ENCODE measurements at regions not wholly inside any gene's neighbourhood (a gene's known extent, or its start where the extent isn't known, plus 50 kb on each side); places are given as distances from the start of the nearest gene placed in this dataset.

DNA sequence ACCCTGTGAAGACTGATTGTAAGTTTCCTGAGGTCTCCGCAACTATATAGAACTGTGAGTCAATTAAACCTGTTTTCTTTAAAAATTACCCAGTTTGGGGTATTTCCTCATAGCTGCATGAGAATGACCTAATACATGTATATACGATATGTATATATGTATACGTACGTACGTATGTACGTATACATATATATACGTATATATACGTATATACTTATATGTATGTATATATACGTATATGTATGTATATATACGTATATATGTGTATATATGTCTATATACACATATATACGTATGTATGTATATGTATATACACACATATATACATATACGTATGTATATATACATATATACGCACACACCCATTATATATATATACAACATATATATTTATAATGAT is 1153.0 kb upstream of the CDH18 start:
- no peaks in the 10 kb centered on the region for H3K4me1 Mint-ChIP-seq (ENCODE audit: low read depth)
- H3K9me3 Mint-ChIP-seq, result peaks cover 12% of the 10 kb centered on the region
- H3K27me3 Mint-ChIP-seq (ENCODE audit: low read depth), result no peaks in the 10 kb centered on the region
- H3K4me3 Mint-ChIP-seq, result no peak overlapping the region
- no peak overlapping the region for H3K27ac Mint-ChIP-seq
- no peaks in the 10 kb centered on the region for H3K36me3 Mint-ChIP-seq (ENCODE audit: low read depth)
- DNase-seq (ENCODE audit: low spot score), result no peak

DNA sequence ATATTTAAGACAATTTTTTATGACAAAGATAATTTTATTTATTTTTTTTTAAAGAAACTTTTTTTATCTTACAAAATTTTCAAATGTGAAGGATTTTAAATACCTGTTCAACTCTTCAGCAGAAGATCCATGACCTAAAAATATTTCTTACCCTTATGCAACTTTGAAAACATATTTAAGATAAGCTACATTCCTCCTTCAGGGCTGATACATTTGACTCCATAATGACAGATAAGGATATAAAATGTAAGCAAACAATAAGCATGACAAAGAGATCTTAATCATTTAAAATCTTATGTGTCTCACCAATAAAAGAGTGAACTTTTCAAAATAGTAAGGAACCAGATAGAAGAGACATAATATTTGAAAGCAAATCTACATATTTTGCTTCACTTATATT is 1138.2 kb upstream of the CDH18 start:
- Mint-ChIP-seq H3K4me3 (no peak overlapping the region), H3K4me1 (ENCODE audit: low read depth) (no peaks in the 10 kb centered on the region), H3K27me3 (ENCODE audit: low read depth) (no peaks in the 10 kb centered on the region), H3K27ac (no peak overlapping the region), H3K9me3 (peaks cover 33% of the 10 kb centered on the region), H3K36me3 (ENCODE audit: low read depth) (no peaks in the 10 kb centered on the region)
- DNase-seq (ENCODE audit: low spot score), result no peak

DNA sequence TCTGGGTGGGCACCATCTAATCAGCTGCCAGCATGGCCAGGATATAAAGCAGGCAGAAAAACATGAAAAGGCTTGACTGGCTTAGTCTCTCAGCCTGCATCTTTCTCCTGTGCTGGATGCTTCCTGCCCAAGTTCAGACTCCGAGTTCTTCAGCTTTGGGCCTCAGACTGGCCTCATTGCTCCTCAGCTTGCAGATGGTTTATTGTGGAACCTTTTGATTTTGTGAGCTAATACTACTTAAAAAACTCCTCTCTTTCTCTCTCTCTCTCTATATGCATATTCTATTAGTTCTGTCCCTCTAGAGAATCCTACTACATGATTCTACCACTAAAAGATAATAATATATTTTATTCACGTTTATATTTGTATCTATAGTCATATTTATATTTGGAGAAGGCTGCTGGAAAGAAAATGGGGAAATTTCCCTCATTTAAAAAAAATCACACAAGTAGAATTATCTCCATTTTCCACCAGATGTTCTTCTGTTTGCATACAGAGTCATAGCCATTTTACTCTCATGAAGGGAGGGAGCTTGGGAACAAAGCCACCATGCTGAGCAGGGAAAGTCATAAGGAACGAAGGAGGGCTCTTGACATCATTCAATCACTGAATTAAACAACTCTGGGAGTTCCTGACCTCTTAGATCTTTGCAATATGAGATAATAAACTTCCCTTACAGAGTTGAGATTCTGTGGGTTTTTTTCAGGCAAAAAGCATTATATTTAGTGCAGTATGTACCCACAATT is 1137.4 kb upstream of the CDH18 start:
- H3K36me3 Mint-ChIP-seq (ENCODE audit: low read depth), result no peaks in the 10 kb centered on the region
- no peak overlapping the region for H3K4me3 Mint-ChIP-seq
- peaks cover 34% of the 10 kb centered on the region for H3K9me3 Mint-ChIP-seq
- H3K27ac Mint-ChIP-seq, result no peak overlapping the region
- no peak for DNase-seq (ENCODE audit: low spot score)
- no peaks in the 10 kb centered on the region for H3K27me3 Mint-ChIP-seq (ENCODE audit: low read depth)
- H3K4me1 Mint-ChIP-seq (ENCODE audit: low read depth), result no peaks in the 10 kb centered on the region

DNA sequence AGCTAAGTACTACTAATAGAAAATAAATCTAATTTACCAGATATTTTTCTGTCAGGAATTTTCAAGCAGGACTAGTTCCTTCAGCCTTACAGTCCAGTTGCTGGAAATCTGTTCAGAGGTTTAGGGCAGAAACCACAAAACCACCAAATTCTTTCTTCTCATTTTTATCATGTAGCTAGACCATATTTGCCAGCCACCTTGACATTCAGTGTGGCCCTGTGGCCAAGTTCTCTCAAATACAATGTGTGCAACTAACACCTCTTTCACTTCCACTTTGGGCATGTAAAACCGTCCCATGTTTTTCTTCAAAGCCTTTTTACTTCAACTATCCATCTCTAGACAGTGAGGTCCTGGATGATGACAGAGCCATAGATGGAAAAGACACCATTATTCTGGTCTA is 1133.2 kb upstream of the CDH18 start:
- Mint-ChIP-seq H3K4me3 (no peak overlapping the region), H3K36me3 (ENCODE audit: low read depth) (no peaks in the 10 kb centered on the region), H3K27me3 (ENCODE audit: low read depth) (no peaks in the 10 kb centered on the region), H3K9me3 (peaks cover 44% of the 10 kb centered on the region), H3K4me1 (ENCODE audit: low read depth) (no peaks in the 10 kb centered on the region), H3K27ac (no peak overlapping the region)
- no peak for DNase-seq (ENCODE audit: low spot score)

DNA sequence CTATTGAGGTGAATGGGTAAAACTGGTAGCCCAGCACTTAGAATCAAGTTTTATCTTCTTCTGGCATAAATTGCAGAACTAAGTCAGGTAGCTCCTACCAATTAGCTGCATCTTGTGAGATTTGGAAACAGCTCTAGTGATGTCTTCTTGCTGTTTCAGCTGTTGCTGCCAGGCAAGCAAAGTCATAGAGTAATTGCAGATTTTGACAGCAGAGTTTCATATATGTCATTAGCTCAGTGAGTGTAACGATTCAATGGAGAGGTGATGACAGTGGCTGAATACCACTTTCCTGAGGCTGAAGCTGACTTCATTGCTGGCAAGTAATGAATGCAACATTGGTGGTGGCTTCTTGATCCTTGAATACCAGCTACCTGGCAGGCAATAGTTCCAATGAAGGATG is 1109.7 kb upstream of the CDH18 start:
- Mint-ChIP-seq H3K36me3 (ENCODE audit: low read depth) (no peaks in the 10 kb centered on the region), H3K4me3 (no peak overlapping the region), H3K9me3 (peaks cover 18% of the 10 kb centered on the region), H3K27me3 (ENCODE audit: low read depth) (no peaks in the 10 kb centered on the region), H3K27ac (no peak overlapping the region), H3K4me1 (ENCODE audit: low read depth) (no peaks in the 10 kb centered on the region)
- DNase-seq (ENCODE audit: low spot score), result no peak

DNA sequence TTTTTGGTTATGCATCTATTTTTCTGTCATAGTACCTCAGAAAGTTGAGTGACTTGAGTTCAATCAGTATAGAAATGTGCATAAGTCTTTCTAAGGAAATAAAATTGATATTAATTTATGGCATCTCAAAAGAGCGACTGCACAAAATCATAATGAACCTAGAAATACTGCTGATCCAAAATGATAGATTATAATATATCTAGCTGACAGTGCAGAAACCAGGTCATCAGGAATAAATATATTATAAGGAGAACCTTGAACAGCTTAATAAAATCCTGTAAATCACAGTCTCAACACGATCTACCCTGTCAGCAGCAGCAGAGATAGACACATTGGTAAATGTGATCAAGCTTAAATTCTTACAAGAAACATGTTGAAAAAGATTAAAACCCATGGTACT is 1106.6 kb upstream of the CDH18 start:
- H3K4me3 Mint-ChIP-seq, result no peak overlapping the region
- H3K27me3 Mint-ChIP-seq (ENCODE audit: low read depth), result no peaks in the 10 kb centered on the region
- H3K4me1 Mint-ChIP-seq (ENCODE audit: low read depth), result no peaks in the 10 kb centered on the region
- H3K27ac Mint-ChIP-seq, result no peak overlapping the region
- no peak for DNase-seq (ENCODE audit: low spot score)
- peaks cover 20% of the 10 kb centered on the region for H3K9me3 Mint-ChIP-seq
- no peaks in the 10 kb centered on the region for H3K36me3 Mint-ChIP-seq (ENCODE audit: low read depth)

DNA sequence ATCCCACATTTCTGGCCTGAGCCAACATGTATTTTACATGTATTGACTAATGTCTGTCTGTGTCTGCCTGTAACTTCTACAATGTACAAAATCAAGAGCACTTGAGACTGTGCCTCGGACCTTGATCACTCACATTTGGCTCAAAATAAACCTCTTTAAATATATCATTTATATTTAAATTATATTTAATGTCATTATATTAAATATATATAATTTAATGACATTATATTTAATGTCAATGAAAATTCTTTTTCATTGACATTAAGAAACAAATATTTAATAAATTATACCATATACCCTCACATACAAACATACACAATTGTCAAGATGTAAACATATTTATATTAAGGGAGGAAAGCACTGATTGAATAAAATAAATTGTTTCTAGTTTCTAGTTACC is 1099.8 kb upstream of the CDH18 start:
- no peak for DNase-seq (ENCODE audit: low spot score)
- Mint-ChIP-seq H3K4me1 (ENCODE audit: low read depth) (no peaks in the 10 kb centered on the region), H3K4me3 (no peak overlapping the region), H3K9me3 (peaks cover 35% of the 10 kb centered on the region), H3K27me3 (ENCODE audit: low read depth) (no peaks in the 10 kb centered on the region), H3K27ac (no peak overlapping the region), H3K36me3 (ENCODE audit: low read depth) (no peaks in the 10 kb centered on the region)

DNA sequence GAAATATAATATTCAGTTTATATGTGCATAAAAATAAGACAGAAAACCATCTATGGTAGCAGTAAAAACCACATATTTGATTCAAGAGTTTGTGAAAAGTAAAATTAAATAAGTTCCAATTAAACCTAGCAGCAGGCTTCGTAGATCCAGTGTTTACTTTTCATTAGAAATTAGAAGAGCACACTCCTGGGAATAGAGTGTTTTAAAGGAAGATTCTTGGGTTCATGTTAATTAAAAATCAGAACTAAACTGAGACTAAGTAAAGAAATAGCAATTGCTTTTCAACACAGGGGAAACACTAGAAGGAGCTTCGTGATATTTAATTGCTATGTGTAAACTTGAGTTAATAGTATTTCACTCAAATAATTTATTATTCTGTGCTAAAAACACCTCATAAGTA is 1097.8 kb upstream of the CDH18 start:
- Mint-ChIP-seq H3K27me3 (ENCODE audit: low read depth) (no peaks in the 10 kb centered on the region), H3K4me1 (ENCODE audit: low read depth) (no peaks in the 10 kb centered on the region), H3K36me3 (ENCODE audit: low read depth) (no peaks in the 10 kb centered on the region), H3K4me3 (no peak overlapping the region), H3K9me3 (peaks cover 39% of the 10 kb centered on the region), H3K27ac (no peak overlapping the region)
- no peak for DNase-seq (ENCODE audit: low spot score)

DNA sequence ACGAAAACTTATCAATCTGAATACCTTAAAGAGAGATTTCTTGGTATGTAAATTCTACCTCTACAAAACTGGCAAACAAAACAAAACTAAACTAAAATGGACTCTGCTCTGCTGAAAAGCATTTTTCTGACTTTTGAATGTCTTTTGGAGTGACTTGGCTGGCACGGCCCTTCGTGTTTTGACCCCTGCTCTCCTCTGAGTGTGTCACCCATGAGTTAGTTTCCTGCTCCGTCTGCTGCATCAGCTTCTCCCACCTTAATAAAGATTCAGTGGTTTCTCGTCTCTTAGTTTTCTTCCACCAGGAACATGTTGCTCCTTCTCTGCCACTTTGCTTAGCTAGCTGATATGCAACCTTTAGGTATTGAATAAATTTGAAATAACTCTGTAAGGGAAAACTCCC is 1084.0 kb upstream of the CDH18 start:
- Mint-ChIP-seq H3K27ac (no peak overlapping the region), H3K9me3 (peaks cover 31% of the 10 kb centered on the region), H3K4me3 (no peak overlapping the region), H3K4me1 (ENCODE audit: low read depth) (no peaks in the 10 kb centered on the region), H3K27me3 (ENCODE audit: low read depth) (no peaks in the 10 kb centered on the region), H3K36me3 (ENCODE audit: low read depth) (no peaks in the 10 kb centered on the region)
- DNase-seq (ENCODE audit: low spot score), result no peak

DNA sequence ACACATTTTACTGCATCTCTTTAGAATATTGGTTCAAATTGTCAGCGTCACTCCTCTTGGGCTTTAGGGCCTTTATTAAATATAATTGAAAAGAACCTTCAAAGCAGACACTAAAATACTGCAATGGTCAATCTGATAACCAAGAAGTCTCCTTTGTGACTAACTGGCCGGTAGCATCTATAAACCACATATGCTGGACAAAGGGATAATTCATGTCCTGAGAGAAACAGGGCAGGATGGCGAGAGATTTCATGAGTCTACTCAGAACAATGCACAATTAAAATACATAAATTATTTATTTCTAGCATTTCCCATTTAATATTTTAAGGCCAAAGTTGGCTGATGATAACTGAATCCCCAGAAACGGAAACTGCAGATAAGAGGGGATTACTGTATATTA is 1083.4 kb upstream of the CDH18 start:
- Mint-ChIP-seq H3K9me3 (peaks cover 28% of the 10 kb centered on the region), H3K4me1 (ENCODE audit: low read depth) (no peaks in the 10 kb centered on the region), H3K36me3 (ENCODE audit: low read depth) (no peaks in the 10 kb centered on the region), H3K27ac (no peak overlapping the region), H3K4me3 (no peak overlapping the region), H3K27me3 (ENCODE audit: low read depth) (no peaks in the 10 kb centered on the region)
- no peak for DNase-seq (ENCODE audit: low spot score)

DNA sequence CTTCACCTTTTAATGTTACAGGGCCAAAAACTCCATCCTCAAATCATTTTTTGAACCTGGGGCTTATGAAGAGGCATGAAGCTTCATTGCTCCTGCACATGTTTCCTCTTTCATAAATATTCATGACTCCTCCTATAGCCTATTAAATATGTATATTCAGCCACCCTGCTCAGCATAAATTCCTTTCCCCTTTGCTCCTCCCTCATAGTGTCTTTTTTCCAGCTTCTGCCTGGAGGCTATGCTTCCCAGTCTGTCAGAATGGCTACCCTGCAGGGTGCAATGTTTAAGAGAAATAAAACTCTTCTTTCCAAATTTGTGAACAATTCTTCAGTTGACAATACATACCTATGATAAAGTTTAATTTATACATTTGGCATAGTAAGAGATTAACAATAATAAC is 1082.9 kb upstream of the CDH18 start:
- Mint-ChIP-seq H3K4me3 (no peak overlapping the region), H3K4me1 (ENCODE audit: low read depth) (no peaks in the 10 kb centered on the region), H3K27ac (no peak overlapping the region), H3K36me3 (ENCODE audit: low read depth) (no peaks in the 10 kb centered on the region), H3K27me3 (ENCODE audit: low read depth) (no peaks in the 10 kb centered on the region), H3K9me3 (peaks cover 30% of the 10 kb centered on the region)
- DNase-seq (ENCODE audit: low spot score), result no peak

DNA sequence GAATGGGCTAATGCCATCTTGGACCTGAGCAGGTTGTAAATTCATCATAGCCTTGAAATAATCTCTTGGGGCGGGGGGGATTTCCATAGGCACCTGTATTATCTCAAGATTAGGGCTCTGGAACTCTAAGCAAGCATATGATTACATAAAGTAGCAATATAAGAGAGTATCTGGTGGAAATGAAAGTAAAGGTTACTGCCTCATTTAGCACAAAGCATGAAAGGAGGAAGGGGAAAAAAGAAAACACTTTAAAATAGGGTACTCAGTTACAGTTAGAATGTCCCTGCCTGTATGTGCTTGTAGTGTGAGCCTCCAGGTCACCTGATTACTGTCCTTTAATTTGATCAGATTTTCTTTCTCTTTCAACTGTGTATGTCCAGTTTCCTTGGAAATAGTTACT is 1079.7 kb upstream of the CDH18 start:
- Mint-ChIP-seq H3K27ac (no peak overlapping the region), H3K9me3 (peaks cover 41% of the 10 kb centered on the region), H3K27me3 (ENCODE audit: low read depth) (no peaks in the 10 kb centered on the region), H3K4me3 (no peak overlapping the region), H3K36me3 (ENCODE audit: low read depth) (no peaks in the 10 kb centered on the region), H3K4me1 (ENCODE audit: low read depth) (no peaks in the 10 kb centered on the region)
- no peak for DNase-seq (ENCODE audit: low spot score)

DNA sequence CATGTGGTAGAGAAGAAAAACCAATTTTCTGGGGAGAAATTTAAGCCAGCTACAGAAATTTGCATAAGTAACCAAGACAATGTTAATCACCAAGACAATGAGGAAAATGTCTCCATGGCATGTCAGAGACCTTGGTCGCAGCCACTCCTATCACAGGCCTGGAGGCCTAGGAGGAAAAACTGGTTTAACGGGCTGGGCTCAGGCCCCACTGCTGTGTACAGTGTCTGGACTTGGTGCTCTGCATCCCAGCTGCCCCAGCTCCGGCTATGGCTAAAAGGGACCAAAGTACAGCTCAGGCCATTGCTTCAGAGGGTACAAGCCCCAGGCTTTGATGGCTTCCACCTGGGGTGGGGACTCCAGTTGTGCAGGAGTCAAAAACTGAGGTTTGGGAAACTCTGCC is 1075.1 kb upstream of the CDH18 start:
- H3K9me3 Mint-ChIP-seq, result peaks cover 58% of the 10 kb centered on the region
- no peak overlapping the region for H3K4me3 Mint-ChIP-seq
- H3K4me1 Mint-ChIP-seq (ENCODE audit: low read depth), result no peaks in the 10 kb centered on the region
- DNase-seq (ENCODE audit: low spot score), result no peak
- no peaks in the 10 kb centered on the region for H3K27me3 Mint-ChIP-seq (ENCODE audit: low read depth)
- H3K27ac Mint-ChIP-seq, result no peak overlapping the region
- H3K36me3 Mint-ChIP-seq (ENCODE audit: low read depth), result no peaks in the 10 kb centered on the region

DNA sequence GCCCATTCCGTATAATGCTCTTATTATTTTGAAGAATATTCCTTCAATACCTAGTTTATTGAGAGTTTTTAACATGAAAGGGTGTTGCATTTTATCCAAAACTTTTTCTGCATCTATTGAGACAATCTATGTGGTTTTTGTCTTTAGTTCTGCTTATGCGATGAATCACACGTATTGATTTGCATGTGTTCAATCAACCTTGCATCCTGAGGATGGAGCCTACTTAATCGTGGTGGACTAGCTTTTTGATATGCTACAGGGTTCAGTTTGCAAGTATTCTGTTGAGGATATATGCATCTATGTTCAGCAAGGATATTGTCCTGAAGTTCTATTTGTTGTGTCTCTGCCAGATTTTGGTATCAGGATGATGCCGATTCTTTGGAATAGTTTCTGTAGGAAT is 1070.3 kb upstream of the CDH18 start:
- Mint-ChIP-seq H3K27ac (no peak overlapping the region), H3K9me3 (peaks cover 52% of the 10 kb centered on the region), H3K4me1 (ENCODE audit: low read depth) (no peaks in the 10 kb centered on the region), H3K27me3 (ENCODE audit: low read depth) (no peaks in the 10 kb centered on the region), H3K4me3 (no peak overlapping the region), H3K36me3 (ENCODE audit: low read depth) (no peaks in the 10 kb centered on the region)
- no peak for DNase-seq (ENCODE audit: low spot score)

DNA sequence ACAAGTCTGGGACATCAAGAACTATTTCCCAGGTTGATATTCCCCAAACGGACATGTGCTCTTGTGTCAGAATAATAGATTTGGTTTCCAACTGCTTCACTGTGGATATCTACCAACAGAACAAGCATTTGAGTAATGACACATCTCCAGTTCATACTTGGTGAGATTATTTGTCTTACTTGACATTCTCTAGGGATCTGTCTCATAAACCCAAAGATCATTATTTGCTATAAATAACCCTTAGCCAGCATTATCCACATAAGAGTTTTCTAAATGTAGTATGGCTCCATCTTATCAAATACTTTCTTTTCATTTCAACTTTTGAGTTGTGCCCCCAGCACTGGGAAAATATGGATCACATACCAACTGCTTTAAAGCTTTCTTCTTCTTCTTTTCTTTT is 1063.9 kb upstream of the CDH18 start:
- H3K36me3 Mint-ChIP-seq (ENCODE audit: low read depth), result no peaks in the 10 kb centered on the region
- H3K9me3 Mint-ChIP-seq, result peaks cover 38% of the 10 kb centered on the region
- no peak overlapping the region for H3K27ac Mint-ChIP-seq
- no peak for DNase-seq (ENCODE audit: low spot score)
- H3K27me3 Mint-ChIP-seq (ENCODE audit: low read depth), result no peaks in the 10 kb centered on the region
- H3K4me3 Mint-ChIP-seq, result no peak overlapping the region
- H3K4me1 Mint-ChIP-seq (ENCODE audit: low read depth), result no peaks in the 10 kb centered on the region
